ENCODE measurements at regions not wholly inside any gene's neighbourhood (a gene's known extent, or its start where the extent isn't known, plus 50 kb on each side); places are given as distances from the start of the nearest gene placed in this dataset.

DNA sequence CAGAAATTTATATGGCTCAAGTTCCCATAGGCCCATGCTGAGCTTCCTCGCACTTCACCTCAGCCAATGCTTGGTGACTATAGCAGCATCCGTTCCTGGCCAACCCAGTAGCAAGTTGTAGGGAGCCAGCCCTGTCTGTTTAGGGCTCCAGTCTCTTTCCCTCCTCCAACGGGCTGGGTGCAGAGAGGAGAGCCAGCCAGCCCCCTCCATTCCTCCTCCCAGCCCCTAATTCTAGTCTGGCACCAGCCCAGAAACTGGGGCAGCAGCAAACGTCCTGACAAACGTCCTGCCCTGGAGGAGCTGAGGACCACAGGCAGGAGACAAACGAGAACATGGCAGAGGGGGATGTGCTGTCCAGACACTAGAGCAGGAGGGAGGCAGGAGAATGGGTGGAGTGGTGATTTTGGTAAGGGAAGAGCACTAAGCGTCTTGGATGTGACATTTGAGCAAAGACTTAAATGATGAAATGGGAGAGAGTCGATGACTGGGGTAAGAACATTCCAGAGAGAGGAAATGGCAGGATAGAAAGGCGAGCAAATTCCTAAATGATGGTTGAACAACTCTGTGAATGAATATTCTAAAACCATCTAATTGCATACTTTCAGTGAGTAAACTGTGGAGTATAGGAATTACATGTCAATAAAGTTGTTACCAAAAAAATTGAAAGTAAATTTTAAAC, 222.5 kb upstream of the DAPK1 start:
- Histone ChIP-seq H3K27ac (no peak overlapping the region), H3K4me3 (no peak overlapping the region), H3K36me3 (no peaks in the 10 kb centered on the region), H3K9me3 (replicated peaks) (no peaks in the 10 kb centered on the region), H3K27me3 (no peaks in the 10 kb centered on the region), H3K4me1 (peaks cover 37% of the 10 kb centered on the region)
- no peak for DNase-seq

DNA sequence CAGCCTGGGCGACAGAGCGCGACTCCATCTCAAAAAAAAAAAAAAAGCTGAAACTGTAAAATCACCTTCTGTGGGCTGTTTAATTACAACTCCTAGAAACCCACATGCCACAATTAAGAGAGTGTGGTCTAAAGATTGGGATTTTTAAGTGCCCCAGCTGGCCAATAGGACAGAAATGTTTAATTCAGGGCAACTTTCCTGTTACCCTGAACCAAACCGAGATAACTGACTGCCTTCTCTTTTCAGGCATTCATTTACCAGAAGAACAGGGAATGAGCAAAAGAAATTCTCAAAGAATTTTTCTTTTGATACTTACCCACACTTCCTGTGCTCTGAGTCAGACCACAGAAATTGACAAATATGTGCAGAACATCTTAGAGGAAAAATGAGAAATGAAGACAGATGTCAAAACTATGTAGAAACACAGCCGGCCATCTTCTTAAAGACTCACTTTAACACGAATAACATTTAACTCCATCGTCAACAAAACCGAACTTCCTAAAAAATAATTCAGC, 221.3 kb upstream of the DAPK1 start:
- Histone ChIP-seq H3K9me3 (replicated peaks) (no peaks in the 10 kb centered on the region), H3K27ac (peak overlapping the region; percentile 44), H3K27me3 (no peaks in the 10 kb centered on the region), H3K36me3 (no peaks in the 10 kb centered on the region), H3K4me3 (no peak overlapping the region), H3K4me1 (peaks cover 31% of the 10 kb centered on the region)
- DNase-seq: no peak

DNA sequence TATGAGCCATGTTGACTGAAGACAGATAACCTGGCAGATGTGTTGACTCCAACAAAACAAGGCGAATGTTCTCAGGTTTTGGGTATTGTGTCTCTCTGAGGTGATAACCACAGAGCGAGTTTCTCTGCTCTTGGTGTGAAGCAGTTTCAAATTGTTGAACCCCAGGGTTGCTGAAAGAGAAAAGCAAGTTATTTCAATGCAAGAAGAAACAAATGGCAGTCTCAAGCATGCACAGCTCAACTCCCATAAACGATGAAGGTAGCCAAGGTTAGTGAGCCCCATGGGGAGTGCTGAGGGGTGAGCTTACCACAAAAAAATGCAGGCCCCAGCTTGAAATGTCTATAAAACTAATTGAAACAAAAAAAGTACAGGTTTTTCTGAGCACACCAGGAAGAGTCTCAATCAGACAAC, 220.8 kb upstream of the DAPK1 start:
- peak overlapping the region; percentile 44 for H3K27ac ChIP-seq
- H3K4me3 ChIP-seq: no peak overlapping the region

DNA sequence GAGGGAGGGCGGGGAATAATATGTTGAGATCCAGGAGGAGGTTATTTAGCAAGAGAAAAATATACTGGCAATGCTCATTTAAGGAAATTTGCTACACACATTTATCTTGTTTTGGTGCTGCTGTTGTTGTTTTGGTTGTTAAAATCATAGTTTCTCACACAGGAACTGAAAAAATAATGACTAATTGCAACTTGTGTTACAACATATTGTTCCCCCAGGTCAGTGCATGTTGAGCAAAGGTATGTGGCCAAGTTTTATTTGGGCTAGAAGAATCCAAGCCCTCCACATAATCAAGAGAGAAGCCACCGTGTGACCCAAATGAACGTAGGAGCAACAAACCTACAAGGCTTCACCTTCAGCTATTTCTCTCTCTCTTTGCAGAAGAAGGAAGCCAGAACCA, 220.3 kb upstream of the DAPK1 start:
- Histone ChIP-seq H3K36me3 (no peaks in the 10 kb centered on the region), H3K27me3 (no peaks in the 10 kb centered on the region), H3K9me3 (replicated peaks) (no peaks in the 10 kb centered on the region), H3K4me3 (no peak overlapping the region), H3K27ac (peak overlapping the region; percentile 44), H3K4me1 (peaks cover 23% of the 10 kb centered on the region)
- no peak for DNase-seq

More for the DNA sequence above, 220.8 kb upstream of the DAPK1 start:
- H3K36me3 ChIP-seq: no peaks in the 10 kb centered on the region
- no peaks in the 10 kb centered on the region for H3K9me3 ChIP-seq (replicated peaks)
- DNase-seq: no peak
- H3K4me1 ChIP-seq: peaks cover 28% of the 10 kb centered on the region
- no peaks in the 10 kb centered on the region for H3K27me3 ChIP-seq

DNA sequence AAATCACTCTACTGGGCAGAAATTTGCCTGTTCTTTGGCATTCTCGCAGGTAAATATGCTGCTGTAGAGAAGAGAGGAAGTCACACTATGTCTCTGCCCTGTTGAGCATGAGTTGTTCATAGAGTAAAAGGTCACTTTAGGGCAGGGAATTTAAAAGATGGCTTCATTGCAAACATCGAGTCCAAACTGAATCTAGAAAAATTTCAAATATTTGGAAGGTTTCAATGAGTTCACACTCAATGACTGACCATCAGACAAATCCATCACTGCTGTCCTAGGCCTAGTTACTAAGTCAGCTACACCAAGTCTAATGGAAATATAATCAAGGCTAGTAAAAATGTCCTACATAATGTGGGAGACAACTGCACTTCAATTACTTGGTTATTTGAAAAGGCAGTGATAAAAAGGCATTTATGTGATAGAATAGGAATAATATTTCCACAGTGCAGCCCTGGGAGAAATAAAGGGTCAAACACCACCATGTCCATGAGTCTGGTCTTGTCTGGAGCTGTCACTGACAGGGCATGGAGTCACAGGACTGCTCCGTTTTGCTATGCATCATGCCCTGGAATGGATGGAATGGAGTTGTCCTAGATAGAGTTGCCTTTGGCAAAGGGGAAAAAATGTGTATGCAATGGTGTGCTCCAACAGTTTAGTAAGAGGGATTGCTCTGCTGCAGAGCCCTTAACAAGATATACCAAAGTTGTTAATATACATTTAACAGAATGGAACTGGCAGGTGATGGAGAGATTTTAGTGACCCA, 218.5 kb upstream of the DAPK1 start:
- Histone ChIP-seq H3K4me3 (no peak overlapping the region), H3K27me3 (no peaks in the 10 kb centered on the region), H3K9me3 (replicated peaks) (no peaks in the 10 kb centered on the region), H3K36me3 (no peaks in the 10 kb centered on the region), H3K27ac (no peak overlapping the region), H3K4me1 (peaks cover 23% of the 10 kb centered on the region)
- no peak for DNase-seq

DNA sequence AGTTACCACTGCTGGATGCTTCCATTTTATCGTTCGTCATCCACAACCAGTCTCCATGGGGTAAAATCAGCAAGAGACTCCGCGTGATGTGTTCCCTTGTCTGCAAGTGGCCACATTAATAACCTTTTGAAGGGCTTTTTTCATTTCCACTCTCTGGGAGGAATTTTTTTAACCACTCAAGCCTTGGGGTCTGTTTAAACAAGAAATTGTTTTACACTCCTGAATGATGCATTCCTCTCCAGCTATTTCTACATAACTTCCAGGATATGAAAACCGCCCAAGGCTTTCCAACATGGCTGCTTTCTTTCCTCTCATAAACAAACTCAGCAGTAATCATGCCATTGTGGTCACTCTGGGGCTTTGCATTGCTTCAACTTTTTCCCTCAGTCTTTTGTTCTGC, 217.2 kb upstream of the DAPK1 start:
- no peak overlapping the region for H3K27ac ChIP-seq
- no peaks in the 10 kb centered on the region for H3K36me3 ChIP-seq
- DNase-seq: no peak
- H3K27me3 ChIP-seq: no peaks in the 10 kb centered on the region
- H3K4me1 ChIP-seq: peaks cover 27% of the 10 kb centered on the region
- no peaks in the 10 kb centered on the region for H3K9me3 ChIP-seq (replicated peaks)
- H3K4me3 ChIP-seq: no peak overlapping the region

DNA sequence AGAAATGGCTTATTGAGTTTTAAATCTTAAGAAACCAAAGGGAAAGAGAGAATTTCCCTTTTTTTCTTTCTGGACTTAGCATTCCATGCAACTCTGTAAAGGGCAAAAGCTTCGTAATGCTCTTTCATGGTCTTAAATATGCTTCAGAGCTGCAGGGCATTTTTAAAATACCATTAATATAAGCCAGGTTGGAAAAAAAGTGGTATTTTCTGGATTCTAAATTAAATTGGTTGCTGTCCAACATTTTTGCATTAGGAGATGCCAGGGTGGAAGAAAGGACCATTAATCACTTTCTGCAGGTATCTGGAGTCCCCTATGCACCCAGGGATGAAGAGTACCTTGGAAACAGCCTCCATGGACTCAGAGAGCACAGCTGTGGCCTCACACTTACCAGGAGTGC, 215.1 kb upstream of the DAPK1 start:
- no peak overlapping the region for H3K27ac ChIP-seq
- peaks cover 12% of the 10 kb centered on the region for H3K4me1 ChIP-seq
- H3K9me3 ChIP-seq (replicated peaks): no peaks in the 10 kb centered on the region
- H3K36me3 ChIP-seq: no peaks in the 10 kb centered on the region
- H3K4me3 ChIP-seq: no peak overlapping the region
- no peaks in the 10 kb centered on the region for H3K27me3 ChIP-seq
- DNase-seq: no peak

DNA sequence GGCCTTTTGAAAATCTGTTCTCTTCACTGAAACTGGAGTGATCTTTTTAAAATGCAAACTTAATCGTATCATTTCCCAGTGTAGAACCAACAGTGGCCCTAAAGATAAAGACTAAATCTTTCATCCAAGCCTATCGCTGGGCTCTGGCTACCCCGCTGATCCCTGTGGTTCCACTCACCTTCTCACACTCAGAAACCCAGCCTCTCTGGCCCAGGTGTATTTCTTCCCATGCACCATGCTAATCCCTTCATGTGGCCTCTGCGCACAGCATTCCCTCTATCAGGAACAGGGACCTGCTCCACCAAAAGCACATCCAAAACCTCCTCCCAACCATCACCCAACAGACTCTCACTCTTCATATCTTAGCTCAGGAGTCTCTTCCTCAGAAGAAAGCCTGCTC, 214.1 kb upstream of the DAPK1 start:
- Histone ChIP-seq H3K27ac (no peak overlapping the region), H3K9me3 (replicated peaks) (no peaks in the 10 kb centered on the region)
- no peak for DNase-seq

DNA sequence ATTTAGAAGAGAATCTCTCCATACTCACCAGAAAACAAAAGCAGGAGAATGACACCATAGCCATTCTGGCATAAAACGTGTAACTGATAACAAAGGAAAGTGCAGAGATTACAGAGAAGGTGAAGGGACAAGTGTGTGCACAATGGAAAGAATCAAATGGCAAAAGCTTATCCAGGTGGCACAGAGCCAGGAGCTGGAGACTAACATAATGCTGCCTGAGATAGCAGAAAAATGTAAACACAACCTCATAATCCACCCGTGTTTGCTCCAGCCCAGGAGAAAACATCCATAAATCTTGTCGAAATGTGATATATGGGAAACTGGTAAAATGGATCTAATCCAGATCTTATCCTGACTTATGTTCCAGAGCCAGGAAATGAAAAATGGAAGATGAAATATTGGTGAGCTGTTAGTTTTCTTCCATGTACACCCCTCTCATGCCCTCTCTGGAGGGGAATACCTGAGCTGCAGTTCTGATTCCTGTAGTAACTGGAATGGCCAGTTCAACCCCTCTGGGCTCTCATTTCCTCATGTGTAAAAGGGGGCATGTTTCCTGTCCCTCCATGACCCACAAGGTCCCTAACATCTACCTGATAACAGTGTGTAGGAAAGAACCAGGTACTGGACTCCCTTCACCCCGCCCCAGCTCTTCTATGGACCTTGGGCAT, 212.3 kb upstream of the DAPK1 start:
- no peak overlapping the region for H3K27ac ChIP-seq
- peak; percentile 43 to 70 for DNase-seq
- H3K4me3 ChIP-seq: no peak overlapping the region

More for the DNA sequence above, 214.1 kb upstream of the DAPK1 start:
- Histone ChIP-seq H3K27me3 (no peaks in the 10 kb centered on the region), H3K4me3 (no peak overlapping the region), H3K4me1 (peaks cover 9% of the 10 kb centered on the region), H3K36me3 (no peaks in the 10 kb centered on the region)

DNA sequence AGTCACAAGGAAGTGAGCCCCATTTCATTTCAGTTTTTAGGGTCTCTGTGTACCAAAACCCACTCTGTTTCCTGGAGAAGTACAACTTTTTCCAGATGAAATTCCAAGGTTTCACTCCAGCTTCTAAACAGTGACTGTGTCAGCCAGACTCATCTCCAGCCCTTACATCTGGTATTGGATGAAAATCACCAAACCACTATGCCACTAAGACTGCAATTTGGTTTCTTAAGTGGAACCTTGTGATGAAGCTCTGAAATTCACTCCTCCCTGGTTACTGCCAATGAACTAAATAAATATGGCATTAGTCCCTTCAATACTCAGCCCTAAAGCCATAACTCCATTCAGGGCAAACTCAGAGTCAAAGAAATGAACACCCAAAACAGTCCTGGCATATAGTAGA, 211.2 kb upstream of the DAPK1 start:
- Histone ChIP-seq H3K27me3 (no peaks in the 10 kb centered on the region), H3K36me3 (no peaks in the 10 kb centered on the region), H3K4me1 (peaks cover 9% of the 10 kb centered on the region), H3K9me3 (replicated peaks) (no peaks in the 10 kb centered on the region), H3K27ac (no peak overlapping the region), H3K4me3 (no peak overlapping the region)
- no peak for DNase-seq

More for the DNA sequence above, 212.3 kb upstream of the DAPK1 start:
- Histone ChIP-seq H3K9me3 (replicated peaks) (no peaks in the 10 kb centered on the region), H3K36me3 (no peaks in the 10 kb centered on the region), H3K4me1 (peaks cover 9% of the 10 kb centered on the region), H3K27me3 (no peaks in the 10 kb centered on the region)

DNA sequence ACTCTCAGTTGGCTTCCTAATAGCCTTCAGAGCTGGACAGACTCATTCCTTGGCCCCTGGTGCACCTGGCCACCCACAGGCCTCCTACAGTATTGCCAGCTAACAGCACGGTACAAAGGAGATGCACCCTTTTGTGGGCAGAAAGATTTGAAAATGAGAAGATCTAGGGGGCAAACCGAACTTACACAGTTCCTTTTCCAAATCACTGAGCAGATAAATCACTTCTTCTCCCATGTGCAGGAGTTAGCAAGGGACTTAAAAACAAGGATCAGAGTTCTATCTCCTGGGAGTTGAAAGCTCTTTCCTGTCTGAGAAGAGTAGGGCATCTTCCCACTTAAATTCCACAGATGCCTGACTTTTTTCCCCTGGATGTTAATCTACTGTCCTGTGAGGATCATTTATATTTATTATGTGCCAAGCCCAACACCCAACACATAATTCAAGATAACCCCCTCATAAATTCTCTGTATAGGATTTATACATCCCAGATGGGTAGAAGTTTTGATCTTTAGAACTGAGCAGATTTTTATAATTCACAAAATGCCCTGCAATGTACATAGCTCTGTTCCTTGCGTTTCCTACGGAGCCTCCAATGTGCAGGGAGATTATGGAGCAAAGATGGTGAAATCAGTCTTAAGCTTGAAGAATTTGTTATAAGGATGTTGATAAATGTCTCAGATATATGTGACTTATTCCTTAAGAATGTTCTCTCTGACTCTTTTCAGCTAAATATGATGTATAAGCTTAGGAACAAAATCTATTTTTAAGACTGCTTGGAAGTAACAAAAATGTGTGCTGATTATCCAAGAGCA, 207.2 kb upstream of the DAPK1 start:
- DNase-seq: peak; percentile 28 to 45
- Histone ChIP-seq H3K4me3 (no peak overlapping the region), H3K27ac (no peak overlapping the region), H3K36me3 (no peaks in the 10 kb centered on the region), H3K27me3 (no peaks in the 10 kb centered on the region), H3K4me1 (peaks cover 2% of the 10 kb centered on the region), H3K9me3 (replicated peaks) (peaks cover 4% of the 10 kb centered on the region; the same call in 1 of the 2 replicates)

DNA sequence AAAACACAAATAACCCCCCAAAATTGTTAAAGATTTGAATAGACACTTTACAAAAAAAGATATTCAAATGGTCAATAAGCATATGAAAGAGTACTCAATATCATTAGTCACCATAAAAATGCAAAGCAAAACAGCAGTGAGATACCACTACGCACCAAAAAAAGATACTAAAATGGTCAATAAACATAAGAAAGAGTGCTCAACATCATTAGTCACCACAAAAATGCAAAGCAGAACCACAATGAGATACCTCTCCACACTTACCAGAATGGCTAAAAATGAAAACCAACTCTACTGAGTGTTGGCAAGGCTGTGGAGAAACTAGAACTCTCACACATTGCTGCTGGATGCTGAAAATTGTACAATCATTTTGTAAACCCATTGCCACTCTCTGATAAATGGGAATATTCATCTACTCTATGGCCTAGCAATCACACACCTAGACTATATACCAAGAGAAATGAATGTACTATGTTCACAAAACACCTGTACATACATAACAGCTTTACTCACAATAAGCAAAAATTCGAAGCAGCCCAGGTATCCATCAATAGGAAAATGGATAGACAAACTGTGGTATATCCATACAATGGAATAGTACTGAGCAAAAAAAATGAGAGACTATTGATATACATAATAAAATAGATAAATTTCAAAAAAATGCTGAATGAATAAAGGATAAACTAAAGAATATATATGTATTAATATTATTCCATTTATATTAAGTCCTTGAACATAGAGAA, 205.0 kb upstream of the DAPK1 start:
- no peak for DNase-seq
- H3K4me3 ChIP-seq: no peak overlapping the region
- H3K36me3 ChIP-seq: no peaks in the 10 kb centered on the region
- H3K4me1 ChIP-seq: no peaks in the 10 kb centered on the region
- peaks cover 4% of the 10 kb centered on the region; the same call in 1 of the 2 replicates for H3K9me3 ChIP-seq (replicated peaks)
- no peak overlapping the region for H3K27ac ChIP-seq
- H3K27me3 ChIP-seq: no peaks in the 10 kb centered on the region

DNA sequence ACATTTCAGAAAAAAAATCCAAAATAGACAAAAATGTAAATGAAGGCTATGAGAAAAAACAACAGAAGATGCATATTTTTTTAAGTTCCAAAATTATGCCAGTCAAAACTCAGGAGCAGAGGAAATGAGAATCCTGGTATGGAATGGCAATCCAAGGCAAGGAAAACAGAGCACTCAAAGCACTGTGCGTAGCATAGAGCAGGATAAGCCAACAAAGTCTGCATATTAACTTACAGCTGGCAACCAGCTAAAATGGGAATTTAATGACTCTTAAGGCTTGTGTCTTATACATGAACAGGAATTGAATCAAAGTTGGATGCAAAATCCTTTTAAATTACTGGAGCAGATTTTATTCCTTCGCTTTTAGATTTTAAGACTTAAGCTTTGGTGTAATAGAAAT, 203.5 kb upstream of the DAPK1 start:
- no peak overlapping the region for H3K4me3 ChIP-seq
- no peaks in the 10 kb centered on the region for H3K36me3 ChIP-seq
- H3K4me1 ChIP-seq: no peaks in the 10 kb centered on the region
- H3K9me3 ChIP-seq (replicated peaks): peaks cover 4% of the 10 kb centered on the region; the same call in 1 of the 2 replicates
- no peak overlapping the region for H3K27ac ChIP-seq
- no peak for DNase-seq
- no peaks in the 10 kb centered on the region for H3K27me3 ChIP-seq

DNA sequence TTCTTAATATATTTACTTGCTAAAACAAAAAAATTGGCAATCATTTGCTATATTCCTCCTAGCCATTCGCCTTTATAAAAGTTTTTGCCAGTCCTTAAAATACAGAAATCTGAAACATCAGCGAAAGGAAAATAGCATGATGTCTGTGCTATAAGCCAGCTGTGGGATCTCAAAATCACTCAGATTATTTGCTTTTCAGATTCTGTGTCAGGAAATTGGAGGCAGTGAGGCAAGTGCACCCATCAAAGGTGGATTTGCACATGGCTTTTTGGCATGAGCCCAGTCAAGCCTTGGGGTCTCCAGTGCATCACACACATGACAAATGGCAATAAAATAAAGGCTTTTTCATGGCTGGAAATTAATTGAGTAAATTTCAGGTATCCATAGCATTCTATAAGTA, 196.8 kb upstream of the DAPK1 start:
- no peak for DNase-seq
- no peak overlapping the region for H3K4me3 ChIP-seq
- no peaks in the 10 kb centered on the region for H3K36me3 ChIP-seq
- H3K9me3 ChIP-seq (replicated peaks): 0 out of 2 replicates have a peak, but pooled peaks cover 4% of the 10 kb centered on the region
- no peaks in the 10 kb centered on the region for H3K27me3 ChIP-seq
- H3K27ac ChIP-seq: no peak overlapping the region
- no peaks in the 10 kb centered on the region for H3K4me1 ChIP-seq
